ENCODE measurements at regions not wholly inside any gene's neighbourhood (a gene's known extent, or its start where the extent isn't known, plus 50 kb on each side); places are given as distances from the start of the nearest gene placed in this dataset.
"Not testable (repeated sequence)": the region's sequence is repeated elsewhere in the genome, so short reads cannot be mapped to it uniquely, and the experiment has no call there.

DNA sequence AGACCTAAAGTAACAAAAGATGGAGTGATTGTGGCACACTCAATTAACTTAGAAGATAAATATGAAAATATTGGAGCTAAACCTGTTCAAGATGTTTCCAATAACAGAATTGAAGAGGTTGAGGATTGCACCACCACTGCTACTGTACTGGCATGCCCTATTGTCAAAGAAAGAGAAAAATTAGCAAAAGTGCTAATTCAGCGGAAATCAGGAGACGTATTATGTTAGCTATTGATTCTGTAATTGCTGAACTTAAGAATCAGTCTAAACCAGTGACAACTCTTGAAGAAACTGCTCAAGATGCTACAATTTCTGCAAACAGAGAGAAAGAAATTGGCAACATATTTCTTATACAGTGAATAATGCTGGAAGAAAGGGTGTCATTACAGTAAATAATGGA is 754.4 kb downstream of the CDH18 start:
- DNase-seq (ENCODE audit: low read depth): no peak

DNA sequence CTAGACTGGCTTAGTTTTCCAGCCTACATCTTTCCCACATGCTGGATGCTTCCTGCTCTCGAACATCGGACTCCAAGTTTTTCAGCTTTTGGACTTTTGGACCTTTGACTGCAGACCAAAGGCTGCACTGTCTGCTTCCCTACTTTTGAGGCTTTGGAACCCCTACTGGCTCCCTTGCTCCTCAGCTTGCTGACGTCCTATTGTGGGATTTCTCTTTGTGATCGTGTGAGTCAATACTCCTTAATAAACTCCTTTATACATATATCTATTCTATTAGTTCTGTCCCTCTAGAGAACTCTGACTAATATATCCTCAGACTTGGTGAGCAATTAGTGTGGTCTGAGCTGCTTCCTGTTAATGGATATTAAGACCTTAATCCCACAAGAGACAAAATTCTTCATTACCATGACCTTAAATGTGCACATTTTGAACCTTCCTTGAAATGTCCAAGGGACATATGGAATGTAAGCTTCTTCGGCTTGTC is 752.9 kb downstream of the CDH18 start:
- DNase-seq (ENCODE audit: low read depth): no peak

DNA sequence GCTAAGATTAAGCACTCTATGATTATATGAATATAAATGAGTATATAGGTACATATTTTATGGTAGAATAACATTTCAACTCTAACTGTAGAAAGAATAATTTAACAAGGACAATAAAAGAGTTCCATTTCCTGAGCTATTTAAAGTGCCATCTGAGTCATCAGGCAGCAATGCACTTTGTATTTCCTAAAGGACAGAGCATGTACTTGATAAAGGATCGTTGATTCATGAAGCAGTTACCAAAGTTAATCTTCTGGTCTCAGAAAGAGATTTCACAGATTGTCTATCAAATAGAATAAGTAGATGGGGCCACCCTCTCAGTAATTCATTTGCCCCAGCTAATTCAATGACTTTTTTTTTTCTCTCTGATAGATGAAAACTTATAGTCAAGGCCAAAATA is 747.8 kb downstream of the CDH18 start:
- DNase-seq (ENCODE audit: low read depth): no peak

DNA sequence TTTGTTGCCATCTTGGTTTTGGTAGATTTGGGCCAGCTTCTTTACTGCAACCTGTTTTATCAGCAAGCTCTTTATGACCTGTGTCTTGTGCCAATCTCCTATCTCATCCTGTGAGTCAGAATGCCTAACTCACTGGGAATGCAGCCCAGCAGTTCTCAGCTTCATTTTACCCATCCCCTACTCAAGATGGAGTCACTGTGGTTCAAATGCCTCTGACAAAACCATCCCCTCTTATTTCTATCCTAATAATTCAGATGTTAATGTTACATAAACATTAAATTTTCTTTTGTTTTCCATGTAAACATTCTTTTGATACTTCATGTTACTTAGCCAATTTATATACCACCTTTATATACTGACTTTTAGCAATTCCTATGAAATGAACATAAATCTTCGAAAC is 746.3 kb downstream of the CDH18 start:
- DNase-seq (ENCODE audit: low read depth): no peak

DNA sequence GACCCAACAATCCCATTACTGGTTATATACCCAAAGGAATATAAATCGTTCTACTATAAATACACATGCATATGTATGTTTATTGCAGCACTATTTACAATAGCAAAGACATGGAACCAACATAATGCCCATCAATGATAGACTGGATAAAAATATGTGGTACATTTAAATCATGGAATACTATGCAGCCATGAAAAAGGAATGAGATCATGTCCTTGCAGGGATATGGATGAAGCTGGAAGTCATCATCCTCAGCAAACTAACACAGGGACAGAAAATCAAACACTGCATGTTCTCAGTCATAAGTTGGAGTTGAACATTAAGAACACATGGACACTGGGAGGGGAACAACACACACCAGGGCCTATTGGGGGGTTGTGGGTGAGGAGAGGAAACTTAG is 741.8 kb downstream of the CDH18 start:
- DNase-seq (ENCODE audit: low read depth): not testable (repeated sequence)

DNA sequence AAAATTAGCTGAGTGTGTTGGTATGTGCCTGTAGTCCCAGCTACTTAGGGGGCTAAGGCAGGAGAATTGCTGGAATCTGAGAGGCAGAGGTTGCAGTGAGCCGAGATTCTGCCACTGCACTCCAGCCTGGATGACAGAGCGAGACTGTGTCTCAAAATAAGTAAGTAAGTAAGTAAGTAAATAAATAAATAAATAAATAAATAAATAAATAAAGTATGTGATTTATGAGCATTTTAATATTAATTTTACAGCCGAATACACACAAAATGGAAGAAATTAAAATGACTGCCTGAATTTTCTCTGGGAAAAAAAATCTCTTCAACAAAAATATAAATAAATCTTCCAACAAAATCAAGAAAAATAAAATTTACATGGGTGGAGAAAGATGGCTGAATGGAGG is 740.7 kb downstream of the CDH18 start:
- no peak for DNase-seq (ENCODE audit: low read depth)

DNA sequence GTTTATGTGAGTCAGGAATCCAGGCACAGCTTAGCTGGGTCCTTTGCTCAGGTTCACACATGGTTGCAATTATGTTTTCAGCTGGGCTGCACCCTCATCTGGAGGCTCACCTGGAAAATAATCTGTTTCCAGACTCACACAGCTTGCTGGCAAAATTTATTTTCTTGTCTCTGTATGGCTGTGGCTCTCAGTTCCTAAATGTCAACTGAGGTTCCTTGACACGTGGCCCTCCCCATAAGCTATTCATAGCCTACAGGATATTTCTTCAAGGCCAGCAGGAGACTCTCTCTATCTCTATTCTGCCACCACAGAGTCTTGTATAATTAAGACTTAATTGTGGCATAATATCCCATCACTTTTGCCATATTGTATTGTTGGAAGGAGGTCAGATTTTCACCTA is 732.0 kb downstream of the CDH18 start:
- DNase-seq (ENCODE audit: low read depth): no peak

DNA sequence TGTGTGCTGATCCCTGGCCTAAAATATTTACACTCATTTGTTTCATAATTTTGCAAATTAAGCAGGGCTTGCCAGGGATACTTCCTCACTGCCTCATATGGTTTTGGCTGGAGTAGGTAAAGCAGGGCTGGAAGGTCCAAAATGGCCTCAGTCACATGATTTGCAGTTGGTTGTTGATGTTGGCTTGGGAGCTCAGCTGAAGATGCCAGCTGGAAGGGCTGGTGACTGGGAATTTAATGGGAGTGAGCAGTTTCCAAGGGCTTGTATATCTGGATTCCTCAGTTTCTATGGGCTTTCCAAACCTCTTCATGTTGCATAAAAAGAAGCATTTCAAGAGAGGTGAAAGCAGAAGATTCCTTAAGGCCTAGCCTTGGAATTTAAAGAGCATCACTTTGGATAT is 729.3 kb downstream of the CDH18 start:
- no peak for DNase-seq (ENCODE audit: low read depth)

DNA sequence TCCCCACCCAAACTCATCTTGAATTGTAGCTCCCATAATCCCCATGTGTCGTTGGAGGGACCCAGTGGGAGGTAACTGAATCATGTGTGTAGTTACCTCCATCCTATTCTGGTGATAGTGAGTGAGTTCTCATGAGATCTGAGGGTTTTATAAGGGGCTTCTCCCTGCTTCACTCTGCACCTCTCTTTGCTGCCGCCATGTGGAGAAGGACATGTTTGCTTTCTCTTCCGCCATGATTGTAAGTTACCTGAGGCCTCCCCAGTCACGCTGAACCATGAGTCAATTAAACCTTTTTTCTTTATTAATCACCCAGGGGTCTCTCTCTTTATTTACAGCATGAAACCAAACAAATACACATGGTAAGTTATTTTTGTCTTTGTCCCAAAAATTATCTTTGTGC is 726.1 kb downstream of the CDH18 start:
- no peak for DNase-seq (ENCODE audit: low read depth)

DNA sequence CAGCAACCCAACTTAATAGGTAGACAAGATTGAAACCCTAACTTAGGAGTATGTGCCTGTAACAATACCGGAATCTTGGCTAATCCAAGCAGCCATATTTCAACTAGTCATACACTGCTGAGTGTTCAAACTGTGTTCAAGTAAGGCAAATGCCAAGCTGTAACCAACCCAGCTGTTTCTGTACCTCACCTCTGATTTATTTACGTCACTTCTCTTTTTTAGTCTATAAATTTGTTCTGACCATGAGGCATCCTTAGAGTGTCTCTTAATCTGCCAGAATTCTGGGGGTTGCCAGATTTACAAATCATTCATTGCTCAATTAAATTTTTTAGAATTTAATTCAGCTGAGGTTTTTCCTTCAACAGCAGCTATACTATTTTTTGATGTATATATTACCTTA is 723.2 kb downstream of the CDH18 start:
- DNase-seq (ENCODE audit: low read depth): no peak

DNA sequence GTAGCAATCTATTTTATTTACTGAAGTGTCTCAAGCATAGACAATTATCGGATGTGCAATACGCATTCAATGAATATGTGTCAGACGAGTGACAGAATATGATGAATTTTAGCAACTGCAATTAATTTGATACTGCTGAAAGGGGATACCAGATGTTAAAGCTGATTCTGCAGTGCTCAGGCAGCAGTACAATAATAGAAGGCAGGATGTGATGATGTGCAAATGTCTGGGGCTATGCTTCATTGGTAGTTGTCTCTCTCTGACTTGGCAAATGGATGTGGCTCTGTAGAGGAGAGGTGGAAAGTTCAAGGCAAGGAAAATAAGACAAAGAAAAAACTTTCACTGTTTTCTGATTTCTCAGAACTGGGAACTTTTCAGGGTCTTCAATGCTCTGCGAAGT is 721.2 kb downstream of the CDH18 start:
- no peak for DNase-seq (ENCODE audit: low read depth)

DNA sequence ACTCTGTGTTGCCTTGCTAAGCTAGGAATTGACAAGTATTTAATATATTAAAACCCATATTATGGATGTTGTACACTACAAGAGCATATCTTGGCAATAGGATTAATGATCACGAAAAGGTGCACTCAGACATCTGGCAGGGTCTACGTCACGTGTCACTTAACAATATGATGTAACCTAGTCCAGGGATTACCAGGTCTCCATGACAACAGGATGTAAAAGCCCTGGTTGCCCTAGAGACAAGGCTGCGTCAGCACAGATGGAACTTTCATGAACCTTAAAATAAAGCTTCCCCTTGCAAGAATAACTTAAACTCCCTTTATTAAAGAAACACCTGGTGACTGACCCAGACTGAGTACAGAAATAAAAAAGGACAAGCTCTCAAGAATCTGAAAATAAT is 717.8 kb downstream of the CDH18 start:
- no peak for DNase-seq (ENCODE audit: low read depth)

DNA sequence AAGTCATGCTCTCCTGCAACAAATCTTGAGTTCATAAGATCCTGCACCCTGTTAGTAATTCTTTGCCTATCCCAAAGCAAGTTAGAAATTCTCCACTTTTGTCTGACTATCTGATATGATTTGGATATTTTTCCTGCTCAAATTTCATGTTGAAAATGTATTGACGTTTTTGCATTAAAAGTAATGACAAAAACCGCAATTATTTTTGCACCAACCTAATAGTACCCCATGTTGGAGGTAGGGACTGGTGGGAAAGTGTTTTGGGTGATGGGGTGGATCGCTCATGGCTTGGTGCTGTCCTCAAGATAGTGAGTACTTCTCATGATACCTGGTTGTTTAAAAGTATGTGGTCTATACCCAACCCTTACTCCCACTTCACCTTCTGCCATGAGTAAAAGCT is 713.4 kb downstream of the CDH18 start:
- no peak for DNase-seq (ENCODE audit: low read depth)

DNA sequence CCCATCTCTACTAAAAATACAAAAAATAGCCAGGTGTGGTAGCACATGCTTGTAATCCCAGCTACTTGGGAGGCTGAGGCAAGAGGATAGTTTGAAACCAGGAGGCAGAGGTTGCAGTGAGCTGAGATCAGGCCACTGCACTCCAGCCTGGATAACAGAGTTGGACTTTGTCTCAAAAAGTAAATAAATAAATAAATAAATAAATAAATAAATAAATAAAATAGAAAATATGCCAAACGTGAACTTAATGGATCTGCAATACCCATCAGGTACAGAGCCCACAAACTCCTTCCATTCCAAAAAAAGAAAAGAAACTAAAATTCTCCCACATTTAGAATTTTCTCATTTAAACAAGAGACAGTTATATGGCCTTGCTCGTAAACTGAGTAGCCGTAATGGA is 702.7 kb downstream of the CDH18 start:
- no peak for DNase-seq (ENCODE audit: low read depth)

DNA sequence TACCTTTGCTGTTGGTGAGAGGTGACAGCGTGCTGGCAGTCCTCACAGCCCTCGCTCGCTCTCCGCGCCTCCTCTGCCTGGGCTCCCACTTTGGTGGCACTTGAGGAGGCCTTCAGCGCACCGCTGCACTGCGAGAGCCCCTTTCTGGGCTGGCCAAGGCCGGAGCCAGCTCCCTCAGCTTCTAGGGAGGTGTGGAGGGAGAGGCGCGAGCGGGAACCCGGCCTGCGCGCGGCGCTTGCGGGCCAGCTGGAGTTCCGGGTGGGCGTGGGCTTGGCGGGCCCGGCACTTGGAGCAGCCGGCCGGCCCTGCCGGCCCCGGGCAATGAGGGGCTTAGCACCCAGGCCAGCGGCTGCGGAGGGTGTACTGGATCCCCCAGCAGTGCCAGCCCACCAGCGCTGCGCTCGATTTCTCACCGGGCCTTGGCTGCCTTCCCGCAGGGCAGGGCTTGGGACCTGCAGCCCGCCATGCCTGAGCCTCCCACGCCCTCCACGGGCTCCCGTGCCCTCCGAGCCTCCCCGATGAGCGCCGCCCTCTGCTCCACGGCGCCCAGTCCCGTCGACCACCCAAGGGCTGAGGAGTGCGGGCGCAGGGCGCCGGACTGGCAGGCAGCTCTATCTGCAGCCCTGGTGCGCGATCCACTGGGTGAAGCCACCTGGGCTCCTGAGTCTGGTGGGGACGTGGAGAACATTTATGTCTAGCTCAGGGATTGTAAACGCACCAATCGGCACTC is 700.3 kb downstream of the CDH18 start:
- not testable (repeated sequence) for DNase-seq (ENCODE audit: low read depth)

DNA sequence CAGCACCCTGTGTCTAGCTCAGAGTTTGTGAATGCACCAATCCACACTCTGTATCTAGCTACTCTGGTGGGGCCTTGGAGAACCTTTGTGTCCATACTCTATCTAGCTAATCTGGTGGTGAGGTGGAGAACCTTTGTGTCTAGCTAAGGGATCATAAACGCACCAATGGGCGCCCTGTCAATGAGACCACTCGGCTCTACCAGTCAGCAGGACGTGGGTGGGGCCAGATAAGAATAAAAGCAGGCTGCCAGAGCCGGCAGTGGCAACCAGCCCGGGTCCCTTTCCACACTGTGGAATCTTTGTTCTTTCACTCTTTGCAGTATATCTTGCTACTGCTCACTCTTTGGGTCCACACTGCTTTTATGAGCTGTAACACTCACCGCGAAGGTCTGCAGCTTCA is 699.7 kb downstream of the CDH18 start:
- DNase-seq (ENCODE audit: low read depth): not testable (repeated sequence)

DNA sequence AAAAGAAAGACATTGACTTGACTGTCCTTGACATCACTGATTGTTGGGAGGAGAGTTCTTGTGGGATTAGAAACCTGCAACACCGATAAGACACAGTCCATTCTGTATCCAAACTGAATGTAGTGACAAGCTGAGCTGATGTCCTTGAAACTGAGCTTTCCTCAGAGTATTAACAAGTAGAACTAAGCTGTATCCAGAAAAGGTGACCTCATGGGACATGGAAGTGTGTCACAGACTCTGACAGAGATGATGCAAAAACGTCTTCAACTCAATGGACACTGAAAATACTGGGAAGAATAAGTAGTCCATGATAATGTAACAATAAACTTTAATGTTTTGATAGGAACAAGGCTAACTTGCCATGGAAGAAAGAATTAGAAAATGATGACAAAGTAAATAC is 690.1 kb downstream of the CDH18 start:
- no peak for DNase-seq (ENCODE audit: low read depth)

DNA sequence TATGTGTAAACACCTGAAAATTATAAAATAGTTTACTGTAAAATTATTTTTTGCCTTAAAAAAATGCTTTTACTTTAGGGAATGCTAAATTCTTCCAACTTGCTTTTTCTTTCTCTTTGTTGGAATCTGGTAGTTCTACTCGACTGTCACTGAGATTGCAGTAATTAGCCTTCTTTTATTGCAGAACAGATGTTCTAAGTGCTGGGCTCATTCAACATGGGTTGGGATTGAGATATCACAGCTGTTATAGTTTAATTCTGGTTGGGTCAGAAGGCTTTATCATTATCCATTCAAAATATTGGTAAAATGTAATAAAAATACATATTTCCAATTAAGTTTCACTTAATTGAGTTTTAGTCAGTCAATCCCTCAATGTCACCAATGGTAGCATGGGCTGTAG is 686.7 kb downstream of the CDH18 start:
- DNase-seq (ENCODE audit: low read depth): no peak

DNA sequence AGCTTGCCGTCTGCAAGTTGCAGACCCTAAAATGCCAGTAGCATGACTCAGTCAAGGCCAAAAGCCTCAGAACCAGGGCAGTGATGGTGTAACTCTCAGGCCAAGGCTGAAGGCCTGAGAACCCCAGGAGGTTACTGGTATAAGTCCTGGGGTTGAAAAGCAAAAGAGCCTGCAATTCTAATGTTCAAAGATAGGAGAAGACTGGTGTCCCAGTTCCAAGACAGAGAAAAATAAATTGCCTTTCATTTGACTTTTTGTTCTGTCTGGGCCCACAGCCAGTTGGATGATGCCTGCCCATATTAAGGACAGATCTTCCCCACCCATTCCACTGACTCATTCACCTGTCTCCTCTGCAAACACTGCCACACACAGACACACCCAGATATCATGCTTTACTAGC is 673.2 kb downstream of the CDH18 start:
- DNase-seq (ENCODE audit: low read depth): no peak

DNA sequence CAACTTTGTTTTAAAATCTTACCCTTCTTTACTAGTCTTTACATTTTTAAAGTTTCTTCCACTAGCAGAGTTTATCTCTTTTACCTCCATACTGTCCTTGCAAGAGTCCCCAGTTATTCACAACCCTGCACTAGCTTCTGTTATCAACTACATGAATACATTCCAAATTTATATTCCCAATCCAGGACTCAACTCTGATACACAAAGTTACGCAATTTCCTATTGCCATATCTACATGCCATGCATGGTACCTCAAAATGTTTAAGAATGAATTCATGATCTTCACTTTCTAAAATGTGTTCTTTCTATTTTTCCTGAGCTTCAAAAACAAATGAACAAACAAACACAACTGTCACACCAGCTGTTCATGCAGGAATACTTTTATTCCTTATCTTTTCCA is 668.7 kb downstream of the CDH18 start:
- DNase-seq (ENCODE audit: low read depth): no peak

DNA sequence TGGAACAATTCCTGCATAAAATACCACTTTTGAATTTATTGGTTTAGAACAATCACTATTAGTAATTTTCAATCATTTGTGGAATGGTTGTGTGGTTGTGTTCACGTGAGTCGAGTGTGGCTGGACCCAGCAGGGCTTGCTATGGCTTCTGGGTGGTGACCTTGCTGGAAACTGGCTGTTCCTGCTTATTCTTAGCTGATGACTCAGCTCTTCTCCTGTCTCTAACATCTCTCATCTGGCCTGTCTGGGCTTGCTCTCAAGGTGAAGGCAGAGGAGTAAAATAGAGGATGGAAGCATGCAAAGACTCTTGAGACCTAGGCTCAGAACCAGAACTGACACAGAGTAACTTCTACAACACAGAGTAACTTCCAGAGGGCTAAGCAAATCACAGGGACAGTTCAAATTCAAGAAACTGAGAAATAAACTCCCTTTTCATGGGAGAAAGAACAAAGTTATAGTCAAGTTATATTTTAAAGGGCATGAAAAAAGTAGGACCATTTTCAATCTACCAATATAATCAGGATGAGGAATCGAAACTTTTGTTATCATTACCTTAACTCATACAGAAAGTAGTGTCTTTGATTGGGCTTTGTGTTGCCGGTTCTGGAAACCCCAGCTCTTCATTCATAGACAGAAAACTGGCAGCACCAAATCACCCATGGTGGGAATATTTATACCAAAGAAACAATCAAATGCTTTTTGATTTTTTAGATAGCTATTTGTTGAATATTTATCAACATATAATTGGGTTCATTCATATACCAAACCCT is 665.1 kb downstream of the CDH18 start:
- DNase-seq (ENCODE audit: low read depth): no peak

DNA sequence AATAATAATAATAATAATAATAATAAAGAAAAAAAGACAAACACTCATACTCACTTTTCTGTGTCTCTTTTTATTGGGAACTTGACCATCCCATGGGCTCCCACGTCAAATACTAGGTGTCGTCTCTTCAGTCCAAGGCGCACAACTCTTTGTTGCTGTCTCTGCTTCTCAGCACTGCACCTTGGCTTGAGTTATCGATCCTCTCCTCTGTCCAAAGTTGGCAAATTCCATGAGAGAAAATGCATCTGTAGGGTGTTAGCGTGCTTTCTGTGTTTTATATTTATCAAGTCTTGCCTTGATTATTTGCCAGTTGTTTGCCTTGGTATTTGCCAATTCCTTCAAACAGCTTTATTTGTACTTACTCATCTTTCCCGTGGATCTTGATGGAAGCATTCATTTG is 653.7 kb downstream of the CDH18 start:
- DNase-seq (ENCODE audit: low read depth): no peak

DNA sequence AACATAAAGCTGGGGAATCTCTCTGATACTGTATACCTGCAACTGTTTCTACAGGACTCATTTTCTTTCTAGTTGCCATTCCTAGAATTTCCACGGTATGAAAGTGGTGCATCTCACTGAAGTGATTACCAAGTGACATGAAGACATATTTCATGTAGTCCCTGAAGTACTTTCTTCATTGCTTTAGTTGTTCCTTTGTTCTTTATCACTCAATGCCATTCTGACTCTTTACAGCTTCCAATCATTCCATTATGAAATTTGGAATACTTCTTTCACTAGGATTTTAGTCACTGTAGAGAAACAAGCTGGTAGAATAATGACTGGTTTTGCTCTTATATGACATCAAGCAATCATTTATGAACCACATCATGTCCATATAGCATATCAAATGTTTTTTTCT is 645.1 kb downstream of the CDH18 start:
- DNase-seq (ENCODE audit: low read depth): no peak

DNA sequence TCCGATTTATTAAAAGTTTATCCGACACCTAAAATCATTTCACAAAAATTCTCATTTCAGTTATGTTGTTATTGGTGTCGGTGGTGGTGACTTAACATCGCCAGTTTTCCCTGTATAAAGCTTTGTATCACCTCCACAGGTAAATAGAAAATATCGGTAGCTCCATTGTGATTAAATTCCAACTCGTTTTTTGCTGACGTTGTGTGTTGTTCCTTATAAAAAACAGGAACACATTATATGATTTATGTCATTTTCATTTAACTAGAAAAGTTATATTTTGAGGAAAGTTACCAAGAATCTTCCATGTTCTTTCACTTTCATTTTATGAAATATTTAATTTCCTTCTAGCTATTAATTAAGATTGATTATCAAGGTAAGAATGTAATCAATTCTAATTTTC is 635.9 kb downstream of the CDH18 start:
- DNase-seq (ENCODE audit: low read depth): no peak

Data from activated T-helper 9 cell treated with anti-CD3 and anti-CD28 coated beads, Interleukin-2, amount 50 U/mL, for 16 hours (primary cell).